Fibroblast of skin of left biceps (primary cell): ENCODE measurements at regions not wholly inside any gene's neighbourhood (a gene's known extent, or its start where the extent isn't known, plus 50 kb on each side); places are given as distances from the start of the nearest gene placed in this dataset.
"Not testable (repeated sequence)": the region's sequence is repeated elsewhere in the genome, so short reads cannot be mapped to it uniquely, and the experiment has no call there.

ENCODE experiments used
- DNase-seq, 2 experiments: peaks; one replicate each; pipeline ENCODE4 v3.0.0-alpha.2; 2013; ENCODE audit warnings: low read depth in 2 of 2

- no peak for DNase-seq
These were observed 746.4 kb upstream of the LCORL start for GRCh38 chr4:18767921-18768320.

GRCh38 chr4:18756671-18757070 lies 735.1 kb upstream of the LCORL start:
- no peak for DNase-seq

GRCh38 chr4:18754180-18754579 lies 732.6 kb upstream of the LCORL start:
- DNase-seq, result no peak

DNA sequence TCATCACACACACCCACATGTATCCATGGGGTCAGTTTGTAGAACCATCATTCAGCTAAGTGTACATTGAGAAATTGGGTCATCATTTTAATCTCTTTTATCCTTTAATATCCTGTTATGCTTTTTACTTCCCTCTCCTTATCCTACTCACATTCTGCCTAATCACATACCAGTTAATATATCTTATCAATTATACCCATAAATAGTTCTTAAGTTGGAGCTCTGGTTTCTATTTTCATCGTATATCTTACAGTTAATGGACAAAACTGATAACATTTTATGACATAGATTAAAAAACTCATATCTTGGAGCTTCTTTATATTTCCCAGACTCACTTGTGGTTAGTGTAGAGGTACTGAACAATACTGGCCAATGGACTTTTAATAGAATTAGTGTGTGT lies 729.5 kb upstream of the LCORL start:
- no peak for DNase-seq

- no peak for DNase-seq
These were observed 727.8 kb upstream of the LCORL start for GRCh38 chr4:18749391-18749790.

GRCh38 chr4:18736551-18736950 lies 715.0 kb upstream of the LCORL start:
- DNase-seq, result no peak

DNA sequence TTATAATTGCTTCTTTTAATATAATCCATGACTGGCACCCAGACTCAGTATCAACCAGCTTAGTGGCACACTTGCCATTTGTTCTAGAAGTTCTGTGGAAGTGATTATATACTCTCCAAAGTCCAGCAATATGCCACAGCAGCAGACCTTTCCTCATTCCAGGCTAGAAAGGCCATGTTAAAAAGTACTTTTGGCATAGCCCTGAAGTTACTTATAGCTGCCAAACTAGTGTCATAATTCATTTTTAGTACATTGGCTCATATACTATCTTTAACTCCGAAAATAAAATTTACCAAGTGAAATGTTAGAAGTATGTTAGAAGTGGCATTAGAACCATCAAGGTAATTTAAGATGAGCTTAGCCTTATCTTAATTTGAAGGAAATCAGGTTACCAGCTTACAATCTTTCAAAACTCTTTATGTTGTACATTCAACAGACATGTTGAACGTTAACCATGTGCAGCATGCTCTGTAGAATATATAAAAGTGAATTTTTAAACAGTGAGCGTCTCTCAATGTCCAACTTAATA lies 714.2 kb upstream of the LCORL start:
- DNase-seq, result no peak

DNA sequence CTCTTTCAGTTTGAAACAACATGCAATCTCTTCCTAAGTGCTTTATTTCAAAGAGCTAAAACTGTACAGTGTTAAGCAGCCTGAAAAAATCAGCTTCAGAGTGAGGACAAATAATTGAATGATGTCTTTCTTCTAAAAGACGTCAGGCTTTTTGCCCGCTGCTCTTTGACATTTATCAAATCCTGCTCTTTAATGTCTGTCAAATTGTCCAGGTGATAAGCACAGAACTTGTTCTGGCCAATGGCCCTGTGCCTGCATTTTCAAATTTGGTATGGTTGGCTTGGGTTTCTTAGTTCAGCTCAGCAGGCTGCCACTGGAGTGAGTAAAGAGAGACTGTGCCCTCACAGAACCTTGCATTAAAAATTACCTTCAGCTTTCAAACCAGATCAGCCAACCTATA lies 712.9 kb upstream of the LCORL start:
- no peak for DNase-seq

DNA sequence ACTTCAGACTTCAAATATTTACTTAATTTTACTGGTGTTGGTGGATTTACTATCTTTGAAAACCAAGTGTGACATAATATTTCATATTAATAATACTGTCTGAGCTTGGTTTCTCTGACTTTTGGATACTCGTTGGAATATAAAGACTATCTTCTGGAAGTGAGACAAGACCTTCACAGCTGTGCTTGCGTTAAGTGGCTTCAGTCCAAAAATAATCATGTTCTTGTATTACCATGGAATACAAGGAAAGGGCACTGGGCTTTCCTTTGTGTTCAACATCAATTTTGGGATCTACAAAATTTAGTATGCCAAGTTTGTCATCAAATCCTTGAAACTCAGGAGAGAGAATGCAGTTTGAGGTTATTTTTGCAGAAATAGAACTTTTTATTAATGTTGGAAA lies 712.4 kb upstream of the LCORL start:
- no peak for DNase-seq

DNA sequence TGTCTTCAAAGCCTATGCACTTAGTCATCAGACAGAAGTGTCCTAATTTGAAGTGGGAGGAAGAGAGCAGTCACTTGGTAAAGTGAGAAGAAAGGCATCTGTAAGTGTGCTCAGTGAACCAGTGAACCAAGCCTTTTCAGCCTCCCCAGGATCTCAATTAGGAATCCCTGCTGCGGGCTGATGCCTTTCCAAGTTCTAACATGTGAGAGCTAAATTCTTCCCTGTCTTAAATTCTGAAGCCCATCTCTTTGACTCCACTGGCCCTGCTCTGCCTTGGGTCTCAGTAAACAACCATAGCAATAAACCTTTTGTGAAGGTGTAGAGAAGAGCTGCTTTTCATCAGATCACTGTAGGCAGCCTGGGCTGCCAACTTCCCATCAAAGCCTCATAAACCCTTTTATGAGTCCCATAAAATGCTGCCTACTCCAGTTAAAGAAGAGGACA lies 701.2 kb upstream of the LCORL start:
- no peak for DNase-seq

- no peak for DNase-seq
These were observed 676.7 kb upstream of the LCORL start for GRCh38 chr4:18698119-18698883.

GRCh38 chr4:18695733-18696527 lies 674.4 kb upstream of the LCORL start:
- DNase-seq, result no peak

DNA sequence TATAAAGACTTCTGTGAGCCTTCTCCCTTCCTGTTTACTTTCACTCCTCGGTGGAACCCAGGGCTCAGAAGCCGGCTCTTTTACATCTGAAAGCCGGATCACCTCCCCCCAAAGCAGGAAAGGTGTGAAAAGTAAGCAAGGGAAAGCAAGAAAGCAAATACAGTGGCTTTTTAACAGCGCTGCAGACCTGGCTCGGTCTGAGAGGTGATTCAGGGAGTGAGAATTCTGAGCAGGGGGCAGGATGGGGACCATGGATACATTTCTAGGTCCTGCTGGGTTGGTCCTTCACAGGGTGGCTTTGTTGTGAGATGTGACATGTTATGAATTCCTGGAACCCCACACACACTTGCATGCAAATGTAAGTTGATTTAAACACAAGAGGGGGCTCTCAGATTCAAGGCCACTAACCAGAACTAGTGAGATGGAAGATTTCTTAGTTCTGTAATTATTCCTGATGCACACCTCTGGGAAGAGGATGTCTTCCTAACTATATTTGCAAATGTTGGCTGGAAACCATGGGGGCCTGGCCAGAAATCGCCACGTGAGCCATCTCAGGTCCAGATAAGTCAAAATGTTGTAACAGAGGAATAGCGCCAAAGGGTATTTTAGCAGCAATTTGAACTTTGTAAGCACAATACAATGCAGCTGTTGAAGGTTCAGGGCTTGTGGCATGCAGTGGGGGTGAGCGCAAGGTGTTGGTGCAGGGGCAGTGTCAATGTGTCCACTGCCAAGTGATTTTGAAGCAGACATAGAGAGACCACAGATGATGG lies 670.1 kb upstream of the LCORL start:
- no peak for DNase-seq

GRCh38 chr4:18690291-18690955 lies 668.9 kb upstream of the LCORL start:
- no peak for DNase-seq

GRCh38 chr4:18689308-18690115 lies 668.0 kb upstream of the LCORL start:
- DNase-seq, result peak; percentile 18 to 19

DNA sequence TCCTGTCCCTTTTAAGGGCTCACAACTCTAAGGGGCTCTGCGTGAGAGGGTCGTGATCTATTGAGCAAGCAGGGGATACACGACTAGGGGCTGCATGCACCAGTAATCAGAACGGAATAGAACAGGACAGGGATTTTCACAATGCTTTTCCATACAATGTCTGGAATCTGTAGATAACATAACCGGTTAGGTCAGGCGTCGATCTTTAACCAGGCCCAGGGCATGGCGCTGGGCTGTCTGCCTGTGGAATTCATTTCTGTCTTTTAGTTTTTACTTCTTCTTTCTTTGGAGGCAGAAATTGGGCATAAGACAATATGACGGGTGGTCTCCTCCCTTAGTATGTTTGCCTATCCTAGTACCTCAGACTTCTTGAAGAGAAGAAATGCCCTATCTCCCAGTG lies 666.8 kb upstream of the LCORL start:
- not testable (repeated sequence) for DNase-seq

DNA sequence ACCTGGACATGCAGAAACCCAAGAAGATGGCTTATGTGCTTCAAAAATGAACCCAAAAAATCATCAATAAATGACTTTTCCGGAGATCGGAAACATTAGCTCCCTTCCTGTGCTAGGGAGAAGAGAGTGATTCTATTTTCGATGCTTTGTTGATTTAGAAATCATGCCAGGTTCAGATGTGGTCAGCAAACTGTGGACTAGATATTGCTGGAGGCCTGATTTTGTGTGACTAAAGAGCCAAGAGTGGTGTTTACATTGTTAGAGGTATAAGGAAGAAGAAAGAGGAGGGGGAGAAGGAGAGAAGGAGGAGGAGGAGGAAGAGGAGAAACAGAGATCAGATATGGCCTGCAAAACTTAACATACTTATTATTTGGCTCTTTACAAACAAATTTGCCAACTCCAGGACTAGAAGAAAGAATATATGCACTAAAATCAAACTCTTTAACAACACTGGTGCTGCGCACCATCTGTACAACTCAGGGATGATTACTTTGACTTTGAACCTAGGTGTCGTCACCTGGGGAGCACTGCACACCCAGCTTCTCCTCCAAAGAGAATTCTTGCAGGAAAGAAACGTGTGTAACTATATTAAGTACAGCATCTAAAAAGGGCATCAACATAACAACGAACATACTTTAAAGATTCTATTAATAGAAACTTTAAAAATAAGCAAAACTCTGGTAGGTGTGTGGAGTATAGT lies 664.9 kb upstream of the LCORL start:
- no peak for DNase-seq

DNA sequence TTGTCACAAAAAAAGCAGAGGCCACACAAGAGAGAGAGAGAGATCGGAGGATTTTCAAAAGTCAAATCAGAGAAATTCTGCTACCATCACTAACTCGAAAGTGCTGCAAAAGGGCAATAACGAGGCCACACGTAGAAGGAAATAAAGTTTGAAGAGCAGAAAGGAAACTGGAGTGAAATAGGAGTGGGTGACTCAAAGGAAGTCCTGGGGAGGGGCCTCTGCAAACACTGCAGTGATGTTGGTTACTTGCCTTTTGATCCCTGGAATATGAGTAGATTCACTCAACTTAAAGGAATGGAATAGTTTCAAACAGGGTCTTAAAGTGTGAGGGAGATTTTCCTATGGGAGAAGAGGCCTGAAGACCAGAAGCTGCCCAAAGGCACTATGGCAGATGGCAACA lies 663.4 kb upstream of the LCORL start:
- no peak for DNase-seq

GRCh38 chr4:18676526-18676915 lies 655.0 kb upstream of the LCORL start:
- no peak for DNase-seq
